ENCODE measurements at regions not wholly inside any gene's neighbourhood (a gene's known extent, or its start where the extent isn't known, plus 50 kb on each side); places are given as distances from the start of the nearest gene placed in this dataset.

- DNase-seq (ENCODE audit: low read depth, low spot score) = no peak
- ChIA-PET POLR2A (no interaction called here), CTCF (interaction anchor here (1.0 kb wide), 1 partner anchor 11 kb away, joined by 4 read pairs; no protein-coding TSS in a partner anchor)
- TF ChIP-seq CTCF (IDR thresholded peaks at IDR 0.05; ENCODE audit: insufficient read depth, low read length, missing control alignments) = no peak
- H3K4me3 ChIP-seq (ENCODE audit: low read depth, low read length) = no peak overlapping the region
These were observed 393.4 kb upstream of the SULF2 start for GRCh38 chr20:48178633-48179032.

GRCh38 chr20:48177058-48177457 is 391.8 kb upstream of the SULF2 start:
- no peak for TF ChIP-seq CTCF (IDR thresholded peaks at IDR 0.05; ENCODE audit: insufficient read depth, low read length, missing control alignments)
- CTCF ChIA-PET = no interaction called here
- DNase-seq (ENCODE audit: low read depth, low spot score) = no peak
- POLR2A ChIA-PET = no interaction called here
- no peak overlapping the region for H3K4me3 ChIP-seq (ENCODE audit: low read depth, low read length)

- no peak for DNase-seq (ENCODE audit: low read depth, low spot score)
- CTCF ChIA-PET = no interaction called here
- no peak for TF ChIP-seq CTCF (IDR thresholded peaks at IDR 0.05; ENCODE audit: insufficient read depth, low read length, missing control alignments)
- H3K4me3 ChIP-seq (ENCODE audit: low read depth, low read length) = no peak overlapping the region
- POLR2A ChIA-PET = no interaction called here
These were observed 390.9 kb upstream of the SULF2 start for GRCh38 chr20:48176139-48176538.

- no peak for TF ChIP-seq CTCF (IDR thresholded peaks at IDR 0.05; ENCODE audit: insufficient read depth, low read length, missing control alignments)
- DNase-seq (ENCODE audit: low read depth, low spot score) = no peak
- POLR2A ChIA-PET = no interaction called here
- H3K4me3 ChIP-seq (ENCODE audit: low read depth, low read length) = no peak overlapping the region
- CTCF ChIA-PET = no interaction called here
These were observed 390.0 kb upstream of the SULF2 start for GRCh38 chr20:48175261-48175660.

GRCh38 chr20:48172357-48172702 is 387.0 kb upstream of the SULF2 start:
- CTCF ChIA-PET = interaction anchor here (1.0 to 1.7 kb wide), 2 partner anchors 11 to 17 kb away, joined by 3 to 4 read pairs; no protein-coding TSS in a partner anchor

GRCh38 chr20:48171626-48172356 is 386.5 kb upstream of the SULF2 start:
- CTCF ChIA-PET = interaction anchor here (1.2 to 1.7 kb wide), 2 partner anchors 18 to 447 kb away, joined by 4 read pairs; no protein-coding TSS in a partner anchor
- DNase-seq (ENCODE audit: low read depth, low spot score) = no peak
- TF ChIP-seq CTCF (IDR thresholded peaks at IDR 0.05; ENCODE audit: insufficient read depth, low read length, missing control alignments) = no peak

More at GRCh38 chr20:48172357-48172702, 387.0 kb upstream of the SULF2 start:
- POLR2A ChIA-PET = no interaction called here
- no peak for DNase-seq (ENCODE audit: low read depth, low spot score)
- H3K4me3 ChIP-seq (ENCODE audit: low read depth, low read length) = no peak overlapping the region
- TF ChIP-seq CTCF (IDR thresholded peaks at IDR 0.05; ENCODE audit: insufficient read depth, low read length, missing control alignments) = no peak

More at GRCh38 chr20:48171626-48172356, 386.5 kb upstream of the SULF2 start:
- POLR2A ChIA-PET = no interaction called here
- no peak overlapping the region for H3K4me3 ChIP-seq (ENCODE audit: low read depth, low read length)

All from AG04449 (cell line).